T1000 (cell line): ENCODE measurements at regions not wholly inside any gene's neighbourhood (a gene's known extent, or its start where the extent isn't known, plus 50 kb on each side); places are given as distances from the start of the nearest gene placed in this dataset.
A peak's percentile ranks its signal among the peaks of the same experiment; 100 is the strongest.
"Not testable (repeated sequence)": the region's sequence is repeated elsewhere in the genome, so short reads cannot be mapped to it uniquely, and the experiment has no call there.

Source experiments
- DNase-seq: peaks from one replicate; lab custom pipeline; 2025; ENCODE audit warnings: mixed read lengths; lab: John Stamatoyannopoulos, UW

GRCh38 chr11:13169709-13170108 is 107.9 kb upstream of the BMAL1 start:
- DNase-seq = no peak

- no peak for DNase-seq
Measured at GRCh38 chr11:13174090-13174489, 103.5 kb upstream of the BMAL1 start.

DNA sequence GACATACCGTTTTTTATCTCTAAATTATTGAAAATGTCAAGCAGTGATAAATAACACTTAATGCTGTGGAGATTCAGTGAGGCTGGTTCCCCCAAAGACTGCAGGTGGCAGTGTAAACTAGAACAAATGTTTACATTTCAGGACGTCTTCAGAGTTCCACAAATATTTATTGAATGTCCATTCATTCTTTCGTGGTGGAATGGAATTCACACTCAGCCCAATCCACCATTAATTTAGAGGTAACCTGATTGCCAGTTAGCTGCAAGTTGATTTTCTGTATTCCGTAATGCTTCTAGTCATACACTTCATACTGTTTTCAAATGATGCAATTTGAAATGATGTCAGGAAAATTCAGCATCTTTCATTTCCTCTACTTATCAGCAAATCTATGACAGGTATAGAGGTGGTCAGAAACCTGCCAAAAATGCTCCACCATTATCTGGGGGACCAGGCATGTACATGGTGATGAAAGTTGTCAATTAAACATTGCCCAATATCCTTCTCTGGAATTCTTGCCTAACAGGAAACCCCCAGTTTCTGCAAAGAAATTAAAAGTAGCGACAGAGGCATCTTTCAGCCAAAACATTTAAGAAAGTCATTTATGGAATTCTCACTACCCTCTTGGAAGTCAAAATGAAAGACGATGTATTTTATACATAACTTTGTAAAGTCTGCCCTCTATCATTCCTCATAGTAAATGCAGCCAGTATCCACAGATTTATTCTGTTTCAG is 94.3 kb upstream of the BMAL1 start:
- DNase-seq = no peak

DNA sequence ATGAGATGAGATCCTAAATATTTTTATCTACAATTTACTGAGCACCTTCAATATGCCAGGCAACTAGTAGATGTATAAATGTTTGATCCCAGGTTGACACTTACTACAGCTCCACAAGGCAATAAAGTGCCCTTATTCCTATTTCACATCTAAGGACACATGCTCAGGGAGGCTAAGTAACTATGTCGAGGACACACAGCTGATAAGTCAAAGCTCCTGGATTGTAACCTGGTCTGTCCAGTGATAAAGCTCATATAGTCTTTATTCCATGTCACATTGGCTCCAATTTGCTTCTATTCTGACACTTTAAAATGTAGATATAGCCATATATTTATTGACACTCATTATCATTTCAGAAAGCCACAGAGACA is 93.8 kb upstream of the BMAL1 start:
- DNase-seq = no peak

GRCh38 chr11:13184295-13184794 is 93.2 kb upstream of the BMAL1 start:
- no peak for DNase-seq

- DNase-seq = no peak
Measured at GRCh38 chr11:13188179-13188578, 89.4 kb upstream of the BMAL1 start.

DNA sequence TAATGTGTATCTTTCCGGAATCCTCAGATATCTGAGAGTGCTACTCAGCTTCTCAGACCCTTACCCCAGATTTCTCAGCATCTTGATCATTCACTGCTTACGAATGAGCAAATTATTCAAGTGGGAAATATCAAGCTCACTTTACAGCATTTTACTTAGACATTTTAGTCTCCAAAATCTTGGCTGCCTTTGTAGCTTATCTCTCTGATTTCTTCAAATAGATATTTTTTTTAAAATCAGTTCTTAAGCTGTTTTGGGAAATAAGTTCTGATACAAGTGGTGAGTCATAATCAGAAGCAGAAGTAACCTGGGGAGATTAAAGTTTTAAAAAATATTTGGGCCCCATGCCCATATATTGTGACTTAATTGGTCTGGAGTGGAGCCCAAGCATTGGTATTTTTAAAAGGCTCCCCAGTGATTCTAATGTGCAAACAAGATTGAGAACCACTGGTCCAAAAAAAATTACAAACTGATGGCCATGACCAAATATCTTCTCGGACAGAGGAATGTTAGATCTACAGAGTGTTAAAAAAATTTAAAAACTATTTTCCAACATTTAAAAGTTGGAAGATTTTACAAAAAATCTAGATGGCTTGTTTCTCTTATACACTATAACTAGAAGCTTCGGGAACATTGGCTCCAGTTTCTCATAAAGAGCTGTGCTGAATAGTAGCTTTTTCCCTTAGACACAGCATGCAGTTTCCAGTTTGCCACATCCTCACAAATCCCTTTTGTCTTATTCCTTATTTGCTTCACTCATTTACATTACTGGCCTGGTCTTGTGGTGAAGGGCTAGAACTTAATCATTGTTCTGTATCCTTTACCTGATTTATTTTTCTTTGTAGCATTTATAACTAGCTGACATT is 87.8 kb upstream of the BMAL1 start:
- DNase-seq = no peak

DNA sequence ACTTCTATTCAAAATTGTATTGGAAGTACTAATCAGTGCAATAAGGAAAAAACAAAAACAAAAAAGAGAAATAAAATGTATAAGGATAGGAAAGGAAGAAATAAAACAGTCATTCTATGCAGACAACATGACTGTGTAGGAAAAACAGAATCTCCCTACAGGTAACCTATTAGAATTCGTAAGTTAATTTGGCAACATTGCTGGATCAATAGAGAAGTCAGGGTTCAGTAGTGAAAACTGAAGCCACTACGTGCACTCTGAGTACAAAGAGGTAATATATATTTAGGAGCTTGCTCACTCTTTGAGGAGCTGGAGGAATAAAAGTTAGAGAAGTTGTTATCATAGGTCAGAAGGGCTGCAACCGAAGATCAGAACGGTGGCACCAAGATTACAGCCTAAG is 84.0 kb upstream of the BMAL1 start:
- DNase-seq = no peak

- not testable (repeated sequence) for DNase-seq
Measured at GRCh38 chr11:13197374-13197773, 80.2 kb upstream of the BMAL1 start.

- no peak for DNase-seq
Measured at GRCh38 chr11:13205486-13205885, 72.1 kb upstream of the BMAL1 start.

GRCh38 chr11:13206086-13206640 is 71.4 kb upstream of the BMAL1 start:
- no peak for DNase-seq

DNA sequence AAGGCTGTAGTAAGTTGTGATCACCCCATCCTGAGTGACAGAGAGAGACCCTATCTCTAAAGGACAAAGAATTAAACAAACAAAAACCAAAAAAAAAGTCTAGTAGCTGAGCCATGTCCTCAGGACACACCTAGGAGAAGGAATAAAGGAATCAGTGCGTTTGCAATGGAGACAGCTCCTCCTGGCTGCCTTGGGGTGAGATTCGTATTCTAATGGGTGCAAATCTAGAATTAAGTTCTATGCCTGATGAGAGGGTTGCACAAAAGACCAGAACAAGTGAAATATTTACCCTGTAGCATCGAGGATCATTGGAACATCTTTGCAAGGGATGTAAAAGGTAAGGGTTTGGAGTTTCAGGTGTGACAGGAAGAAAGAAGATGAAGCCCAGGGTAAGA is 70.3 kb upstream of the BMAL1 start:
- no peak for DNase-seq

DNA sequence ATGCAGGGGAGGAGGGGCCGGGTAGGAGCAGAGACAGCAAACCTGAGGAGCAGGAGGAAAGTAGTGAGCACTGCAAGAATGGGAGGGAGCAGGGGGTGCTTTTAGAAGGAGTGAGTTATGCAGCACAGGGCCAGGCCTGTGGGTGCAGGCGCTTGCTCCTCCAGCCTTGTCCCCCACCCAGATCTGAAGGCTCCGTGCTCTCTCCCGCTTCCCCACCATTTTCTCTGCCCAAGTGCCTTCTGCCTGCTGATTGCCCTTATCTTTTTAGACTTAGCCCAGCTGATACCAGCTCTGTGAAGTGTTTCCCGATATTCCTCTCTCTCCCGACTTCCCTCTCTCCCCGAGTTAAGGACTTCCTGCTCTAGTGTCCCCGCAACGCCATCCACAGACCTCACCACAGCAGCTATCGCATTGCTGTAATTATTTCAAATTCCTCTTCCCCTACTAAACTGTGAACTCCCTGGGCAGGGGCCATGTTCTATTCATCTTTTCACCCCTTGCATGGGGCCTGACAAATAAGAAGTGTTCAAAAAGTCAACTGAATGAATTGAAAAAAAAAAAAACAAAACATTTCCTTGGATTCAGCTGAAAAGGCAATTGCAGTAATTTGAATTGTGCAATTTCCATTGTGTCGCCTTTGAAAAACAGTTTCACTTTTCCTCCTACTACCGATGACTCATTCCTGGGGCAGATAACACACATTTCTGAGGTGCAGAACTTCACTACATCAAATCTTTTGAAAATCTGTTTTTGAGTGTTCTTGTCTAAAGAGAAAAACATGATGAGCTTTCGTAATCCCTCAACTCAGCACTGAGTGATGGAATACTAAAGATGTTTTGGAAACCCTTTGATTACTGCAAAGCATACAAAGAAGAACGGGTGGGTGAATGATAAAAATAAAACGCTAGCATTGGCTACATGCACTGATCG is 69.7 kb upstream of the BMAL1 start:
- DNase-seq = no peak

DNA sequence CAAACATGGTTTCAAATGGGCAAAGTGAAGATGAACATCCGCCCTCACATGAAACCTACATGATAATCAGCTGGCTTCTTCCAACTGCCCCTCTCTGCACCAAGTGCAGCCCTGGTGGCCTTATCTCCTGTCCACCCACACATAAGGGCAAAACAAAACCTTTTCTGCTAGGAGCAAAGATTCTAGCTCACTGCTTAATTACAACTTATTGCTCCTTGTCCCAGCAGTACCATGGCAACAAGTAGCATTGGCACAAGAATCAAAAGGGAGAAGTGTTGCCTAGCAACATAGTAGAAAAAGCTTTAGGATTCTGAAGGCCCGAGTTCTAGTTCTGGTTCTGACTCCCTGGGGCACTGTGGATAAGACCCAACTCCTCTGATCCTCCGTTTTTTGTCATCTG is 68.7 kb upstream of the BMAL1 start:
- DNase-seq = no peak

- no peak for DNase-seq
Measured at GRCh38 chr11:13209379-13209778, 68.2 kb upstream of the BMAL1 start.

- peak; percentile 26 for DNase-seq
Measured at GRCh38 chr11:13210424-13210823, 67.2 kb upstream of the BMAL1 start.

GRCh38 chr11:13214276-13214675 is 63.3 kb upstream of the BMAL1 start:
- DNase-seq = no peak

- DNase-seq = no peak
Measured at GRCh38 chr11:13215149-13215548, 62.4 kb upstream of the BMAL1 start.

- DNase-seq = peak; percentile 79
Measured at GRCh38 chr11:13216019-13216710, 61.4 kb upstream of the BMAL1 start.

DNA sequence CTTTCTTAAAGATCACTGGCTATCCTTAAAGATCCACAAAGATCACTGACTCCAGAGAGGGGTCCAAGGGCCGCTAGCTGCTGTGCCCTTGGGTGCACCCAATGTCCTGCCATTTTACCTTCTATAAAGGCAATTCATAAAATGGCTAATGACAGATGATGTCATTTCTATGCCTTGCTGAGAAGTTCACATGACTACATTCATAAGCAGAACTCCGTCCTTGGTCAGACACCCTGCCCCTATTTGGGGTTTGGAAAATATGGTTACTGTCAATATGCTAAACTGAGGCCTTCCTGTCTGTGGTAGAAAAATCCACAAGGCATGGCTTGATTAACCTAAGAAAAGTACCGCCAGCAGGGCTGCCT is 60.9 kb upstream of the BMAL1 start:
- DNase-seq = no peak

DNA sequence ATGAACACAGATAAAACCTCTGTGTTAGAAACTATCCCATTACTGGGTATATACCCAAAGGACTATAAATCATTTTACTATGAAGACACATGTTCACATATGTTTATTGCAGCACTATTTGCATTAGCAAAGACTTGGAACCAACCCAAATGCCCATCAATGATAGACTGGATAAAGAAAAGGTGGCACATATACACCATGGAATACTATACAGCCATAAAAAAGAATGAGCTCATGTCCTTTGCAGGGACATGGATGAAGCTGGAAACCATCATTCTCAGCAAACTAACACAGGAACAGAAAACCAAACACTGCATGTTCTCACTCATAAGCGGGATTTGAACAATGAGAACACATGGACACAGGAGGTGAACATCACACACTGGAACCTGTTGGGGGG is 58.9 kb upstream of the BMAL1 start:
- DNase-seq = not testable (repeated sequence)
